ENCODE measurements at regions not wholly inside any gene's neighbourhood (a gene's known extent, or its start where the extent isn't known, plus 50 kb on each side); places are given as distances from the start of the nearest gene placed in this dataset.

DNA sequence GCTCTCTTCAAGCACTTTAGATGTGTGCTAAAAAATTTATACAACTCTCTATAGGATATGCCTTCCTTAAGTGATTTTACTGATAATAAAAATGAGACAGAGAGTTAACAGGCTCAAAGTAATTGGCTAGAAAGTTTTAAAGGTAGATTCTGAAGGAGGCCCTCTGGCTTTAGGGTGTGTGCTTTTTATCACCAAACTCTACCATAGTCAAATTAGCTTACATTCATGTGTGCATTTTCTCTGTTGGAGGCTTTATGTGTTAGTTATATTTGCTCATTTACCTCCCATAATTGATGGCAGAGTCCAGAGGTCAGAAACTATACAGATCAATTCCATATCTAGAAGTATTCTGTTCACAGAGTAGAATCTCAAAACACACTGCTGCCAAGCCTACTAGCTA is 317.5 kb downstream of the JRKL start:
- no peak overlapping the region for H3K4me3 ChIP-seq (ENCODE audit: low read length in 3 of 3)
- H3K9me3 ChIP-seq (ENCODE audit: control insufficient read depth in 3 of 3, low read length in 3 of 3), result no peaks in the 10 kb centered on the region
- no peak overlapping the region for H3K27ac ChIP-seq (ENCODE audit: low read depth, low read length)
- no peak overlapping the region for H3K9ac ChIP-seq (ENCODE audit: low read depth in 1 of 3, low read length in 3 of 3)
- no peaks in the 10 kb centered on the region for H3K4me1 ChIP-seq (ENCODE audit: control insufficient read depth in 3 of 3, insufficient read depth in 3 of 3, low read length in 3 of 3)
- no peaks in the 10 kb centered on the region for H3K36me3 ChIP-seq (ENCODE audit: control insufficient read depth in 3 of 3, insufficient read depth in 3 of 3, low read length in 3 of 3)
- no peaks in the 10 kb centered on the region for H3K27me3 ChIP-seq (ENCODE audit: control insufficient read depth in 3 of 3, insufficient read depth in 3 of 3, low read length in 3 of 3)

DNA sequence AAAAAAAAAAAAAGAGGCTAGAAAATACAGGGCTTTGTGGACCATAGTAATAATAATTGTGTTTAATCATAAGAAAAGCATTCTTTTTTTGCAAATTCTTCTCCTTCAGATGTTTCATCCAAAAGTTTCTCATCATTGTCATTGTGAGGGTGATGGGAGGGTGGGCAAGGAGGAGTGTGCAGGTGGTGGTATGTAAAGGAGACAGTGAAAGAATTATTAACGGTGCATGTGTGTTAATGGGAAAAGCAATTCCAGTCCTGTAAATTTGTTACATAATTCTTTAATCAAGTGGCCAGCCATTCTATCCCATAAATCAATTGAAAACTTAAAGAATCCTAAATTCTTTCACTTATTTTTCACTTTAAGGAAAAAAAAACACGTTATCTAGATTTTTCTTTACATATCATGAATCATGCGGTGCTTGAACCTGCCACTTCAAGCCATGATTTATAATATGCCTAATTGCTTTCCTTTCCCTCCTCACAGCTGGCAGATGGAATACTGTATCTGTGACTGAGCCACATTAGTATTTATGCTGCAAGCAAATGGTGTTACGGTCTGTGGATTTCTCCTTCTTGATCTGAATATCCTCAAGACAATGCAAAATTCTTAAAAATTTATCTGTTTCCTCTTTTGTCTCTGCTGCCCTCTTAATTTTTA is 318.5 kb downstream of the JRKL start:
- Histone ChIP-seq H3K36me3 (ENCODE audit: control insufficient read depth in 3 of 3, insufficient read depth in 3 of 3, low read length in 3 of 3) (no peaks in the 10 kb centered on the region), H3K27ac (ENCODE audit: low read depth, low read length) (no peak overlapping the region), H3K4me3 (ENCODE audit: low read length in 3 of 3) (no peak overlapping the region), H3K4me1 (ENCODE audit: control insufficient read depth in 3 of 3, insufficient read depth in 3 of 3, low read length in 3 of 3) (no peaks in the 10 kb centered on the region), H3K9ac (ENCODE audit: low read depth in 1 of 3, low read length in 3 of 3) (no peak overlapping the region), H3K9me3 (ENCODE audit: control insufficient read depth in 3 of 3, low read length in 3 of 3) (no peaks in the 10 kb centered on the region), H3K27me3 (ENCODE audit: control insufficient read depth in 3 of 3, insufficient read depth in 3 of 3, low read length in 3 of 3) (no peaks in the 10 kb centered on the region)

GRCh38 chr11:96713301-96713700 is 323.5 kb downstream of the JRKL start:
- H3K36me3 ChIP-seq (ENCODE audit: control insufficient read depth in 3 of 3, insufficient read depth in 3 of 3, low read length in 3 of 3), result no peaks in the 10 kb centered on the region
- H3K4me3 ChIP-seq (ENCODE audit: low read length in 3 of 3), result no peak overlapping the region
- H3K4me1 ChIP-seq (ENCODE audit: control insufficient read depth in 3 of 3, insufficient read depth in 3 of 3, low read length in 3 of 3), result no peaks in the 10 kb centered on the region
- no peaks in the 10 kb centered on the region for H3K9me3 ChIP-seq (ENCODE audit: control insufficient read depth in 3 of 3, low read length in 3 of 3)
- no peak overlapping the region for H3K9ac ChIP-seq (ENCODE audit: low read depth in 1 of 3, low read length in 3 of 3)
- no peak overlapping the region for H3K27ac ChIP-seq (ENCODE audit: low read depth, low read length)
- H3K27me3 ChIP-seq (ENCODE audit: control insufficient read depth in 3 of 3, insufficient read depth in 3 of 3, low read length in 3 of 3), result no peaks in the 10 kb centered on the region

GRCh38 chr11:96714689-96715088 is 324.9 kb downstream of the JRKL start:
- Histone ChIP-seq H3K4me3 (ENCODE audit: low read length in 3 of 3) (no peak overlapping the region), H3K36me3 (ENCODE audit: control insufficient read depth in 3 of 3, insufficient read depth in 3 of 3, low read length in 3 of 3) (no peaks in the 10 kb centered on the region), H3K27ac (ENCODE audit: low read depth, low read length) (no peak overlapping the region), H3K9ac (ENCODE audit: low read depth in 1 of 3, low read length in 3 of 3) (no peak overlapping the region), H3K9me3 (ENCODE audit: control insufficient read depth in 3 of 3, low read length in 3 of 3) (no peaks in the 10 kb centered on the region), H3K4me1 (ENCODE audit: control insufficient read depth in 3 of 3, insufficient read depth in 3 of 3, low read length in 3 of 3) (no peaks in the 10 kb centered on the region), H3K27me3 (ENCODE audit: control insufficient read depth in 3 of 3, insufficient read depth in 3 of 3, low read length in 3 of 3) (no peaks in the 10 kb centered on the region)

DNA sequence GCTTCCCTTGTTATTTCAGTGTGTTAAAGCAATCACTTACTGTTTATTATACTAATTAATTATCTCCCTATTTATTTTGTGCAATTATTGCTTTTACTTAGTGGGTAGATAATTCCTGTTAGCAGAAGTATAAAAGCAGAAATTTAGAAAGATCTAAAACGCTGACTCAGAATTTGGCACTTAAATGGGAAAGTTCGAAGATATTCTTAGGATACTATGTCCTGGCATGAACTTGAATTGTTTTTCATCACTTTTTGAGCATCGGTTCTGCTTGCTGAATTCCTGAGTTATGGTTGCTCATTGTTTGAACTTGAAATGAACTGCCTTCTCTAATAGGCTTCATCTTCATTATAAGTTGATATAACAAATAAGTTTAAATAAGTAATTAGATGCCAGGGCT is 325.4 kb downstream of the JRKL start:
- no peaks in the 10 kb centered on the region for H3K9me3 ChIP-seq (ENCODE audit: control insufficient read depth in 3 of 3, low read length in 3 of 3)
- no peak overlapping the region for H3K9ac ChIP-seq (ENCODE audit: low read depth in 1 of 3, low read length in 3 of 3)
- H3K4me3 ChIP-seq (ENCODE audit: low read length in 3 of 3), result no peak overlapping the region
- no peaks in the 10 kb centered on the region for H3K4me1 ChIP-seq (ENCODE audit: control insufficient read depth in 3 of 3, insufficient read depth in 3 of 3, low read length in 3 of 3)
- H3K36me3 ChIP-seq (ENCODE audit: control insufficient read depth in 3 of 3, insufficient read depth in 3 of 3, low read length in 3 of 3), result no peaks in the 10 kb centered on the region
- H3K27ac ChIP-seq (ENCODE audit: low read depth, low read length), result no peak overlapping the region
- no peaks in the 10 kb centered on the region for H3K27me3 ChIP-seq (ENCODE audit: control insufficient read depth in 3 of 3, insufficient read depth in 3 of 3, low read length in 3 of 3)

DNA sequence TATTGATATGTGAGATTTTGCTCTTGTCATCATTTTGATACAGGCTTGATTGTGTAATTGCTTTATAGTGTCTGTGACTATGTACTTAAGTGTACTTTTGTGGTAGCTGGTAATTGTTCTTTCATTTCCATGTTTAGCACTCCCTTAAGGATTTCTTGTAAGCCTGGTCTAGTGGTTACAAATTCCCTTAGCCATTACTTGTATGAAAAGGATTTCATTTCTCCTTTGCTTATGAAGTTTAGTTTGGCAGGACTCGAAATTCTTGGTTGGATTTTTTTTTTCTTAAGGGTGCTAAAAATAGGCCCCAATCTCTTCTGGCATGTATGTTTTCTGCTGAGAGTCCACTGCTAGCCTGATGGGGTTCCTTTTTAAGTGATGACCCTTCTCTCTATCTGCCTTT is 346.8 kb downstream of the JRKL start:
- no peak overlapping the region for H3K27ac ChIP-seq (ENCODE audit: low read depth, low read length)
- H3K9me3 ChIP-seq (ENCODE audit: control insufficient read depth in 3 of 3, low read length in 3 of 3), result no peaks in the 10 kb centered on the region
- H3K36me3 ChIP-seq (ENCODE audit: control insufficient read depth in 3 of 3, insufficient read depth in 3 of 3, low read length in 3 of 3), result no peaks in the 10 kb centered on the region
- no peaks in the 10 kb centered on the region for H3K27me3 ChIP-seq (ENCODE audit: control insufficient read depth in 3 of 3, insufficient read depth in 3 of 3, low read length in 3 of 3)
- no peaks in the 10 kb centered on the region for H3K4me1 ChIP-seq (ENCODE audit: control insufficient read depth in 3 of 3, insufficient read depth in 3 of 3, low read length in 3 of 3)
- H3K4me3 ChIP-seq (ENCODE audit: low read length in 3 of 3), result no peak overlapping the region
- no peak overlapping the region for H3K9ac ChIP-seq (ENCODE audit: low read depth in 1 of 3, low read length in 3 of 3)

DNA sequence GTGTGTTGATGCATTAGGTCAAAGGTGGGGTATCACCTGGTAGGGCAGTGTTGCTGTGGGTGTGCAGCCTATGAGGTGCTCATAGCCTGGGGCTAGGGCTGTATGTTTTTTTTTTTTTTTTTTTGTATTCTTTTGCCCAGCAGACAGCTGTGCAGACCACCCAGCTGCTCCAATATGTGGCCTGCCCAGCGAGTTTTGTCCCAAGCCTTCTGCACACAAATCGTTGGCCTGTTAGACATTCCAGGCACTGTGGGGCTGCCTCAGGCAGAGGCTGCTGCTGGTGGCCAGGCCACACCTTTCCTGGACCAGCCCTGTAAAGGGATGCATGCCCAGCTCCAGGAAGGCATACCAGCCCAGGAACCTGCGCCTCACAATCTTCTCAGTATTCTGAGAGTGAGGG is 348.5 kb downstream of the JRKL start:
- Histone ChIP-seq H3K4me3 (ENCODE audit: low read length in 3 of 3) (no peak overlapping the region), H3K27ac (ENCODE audit: low read depth, low read length) (no peak overlapping the region), H3K27me3 (ENCODE audit: control insufficient read depth in 3 of 3, insufficient read depth in 3 of 3, low read length in 3 of 3) (no peaks in the 10 kb centered on the region), H3K4me1 (ENCODE audit: control insufficient read depth in 3 of 3, insufficient read depth in 3 of 3, low read length in 3 of 3) (no peaks in the 10 kb centered on the region), H3K9me3 (ENCODE audit: control insufficient read depth in 3 of 3, low read length in 3 of 3) (no peaks in the 10 kb centered on the region), H3K9ac (ENCODE audit: low read depth in 1 of 3, low read length in 3 of 3) (no peak overlapping the region), H3K36me3 (ENCODE audit: control insufficient read depth in 3 of 3, insufficient read depth in 3 of 3, low read length in 3 of 3) (no peaks in the 10 kb centered on the region)

- H3K9me3 ChIP-seq (ENCODE audit: control insufficient read depth in 3 of 3, low read length in 3 of 3), result no peaks in the 10 kb centered on the region
- no peaks in the 10 kb centered on the region for H3K27me3 ChIP-seq (ENCODE audit: control insufficient read depth in 3 of 3, insufficient read depth in 3 of 3, low read length in 3 of 3)
- H3K4me1 ChIP-seq (ENCODE audit: control insufficient read depth in 3 of 3, insufficient read depth in 3 of 3, low read length in 3 of 3), result no peaks in the 10 kb centered on the region
- H3K36me3 ChIP-seq (ENCODE audit: control insufficient read depth in 3 of 3, insufficient read depth in 3 of 3, low read length in 3 of 3), result no peaks in the 10 kb centered on the region
- no peak overlapping the region for H3K4me3 ChIP-seq (ENCODE audit: low read length in 3 of 3)
- no peak overlapping the region for H3K27ac ChIP-seq (ENCODE audit: low read depth, low read length)
- no peak overlapping the region for H3K9ac ChIP-seq (ENCODE audit: low read depth in 1 of 3, low read length in 3 of 3)
Measured at GRCh38 chr11:96741068-96741467, 351.3 kb downstream of the JRKL start.

GRCh38 chr11:96744697-96745096 is 354.9 kb downstream of the JRKL start:
- Histone ChIP-seq H3K4me1 (ENCODE audit: control insufficient read depth in 3 of 3, insufficient read depth in 3 of 3, low read length in 3 of 3) (no peaks in the 10 kb centered on the region), H3K9me3 (ENCODE audit: control insufficient read depth in 3 of 3, low read length in 3 of 3) (no peaks in the 10 kb centered on the region), H3K9ac (ENCODE audit: low read depth in 1 of 3, low read length in 3 of 3) (no peak overlapping the region), H3K36me3 (ENCODE audit: control insufficient read depth in 3 of 3, insufficient read depth in 3 of 3, low read length in 3 of 3) (no peaks in the 10 kb centered on the region), H3K27me3 (ENCODE audit: control insufficient read depth in 3 of 3, insufficient read depth in 3 of 3, low read length in 3 of 3) (no peaks in the 10 kb centered on the region), H3K27ac (ENCODE audit: low read depth, low read length) (no peak overlapping the region), H3K4me3 (ENCODE audit: low read length in 3 of 3) (no peak overlapping the region)

DNA sequence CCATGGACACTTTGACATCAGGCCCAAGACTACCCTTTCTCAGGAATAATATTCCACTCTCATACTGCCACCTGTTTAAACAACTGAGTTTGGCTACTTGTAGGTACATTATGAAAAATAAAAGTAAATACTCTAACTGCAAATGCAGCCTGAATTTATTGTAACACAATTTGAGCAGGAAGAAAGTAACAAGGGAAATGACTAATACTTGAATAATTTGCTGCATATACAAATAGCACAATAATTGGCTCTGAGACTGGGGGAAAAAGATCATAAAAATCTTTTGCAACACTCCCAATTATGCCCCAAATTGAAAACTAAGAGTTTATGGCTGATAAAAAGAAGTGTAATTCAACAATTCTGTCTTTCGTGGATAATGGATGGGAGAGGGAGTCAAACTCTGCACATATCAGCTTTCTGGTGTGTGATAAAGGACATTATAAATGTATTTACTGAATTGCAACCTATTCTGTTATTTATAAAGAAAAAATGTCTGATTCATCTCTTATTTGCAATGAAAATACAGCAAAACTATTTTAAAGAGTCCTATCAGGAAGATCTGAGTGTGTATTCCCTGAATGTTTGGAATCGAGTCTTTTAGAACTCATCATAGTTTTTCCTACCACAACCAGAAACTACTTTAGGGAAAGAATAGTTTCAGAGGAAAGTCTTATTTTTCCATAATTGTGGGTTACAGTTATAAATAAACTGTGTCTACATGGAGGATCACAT is 359.0 kb downstream of the JRKL start:
- H3K9ac ChIP-seq (ENCODE audit: low read depth in 1 of 3, low read length in 3 of 3), result no peak overlapping the region

More for the DNA sequence above, 359.0 kb downstream of the JRKL start:
- Histone ChIP-seq H3K27ac (ENCODE audit: low read depth, low read length) (no peak overlapping the region), H3K27me3 (ENCODE audit: control insufficient read depth in 3 of 3, insufficient read depth in 3 of 3, low read length in 3 of 3) (no peaks in the 10 kb centered on the region), H3K4me1 (ENCODE audit: control insufficient read depth in 3 of 3, insufficient read depth in 3 of 3, low read length in 3 of 3) (no peaks in the 10 kb centered on the region), H3K36me3 (ENCODE audit: control insufficient read depth in 3 of 3, insufficient read depth in 3 of 3, low read length in 3 of 3) (no peaks in the 10 kb centered on the region), H3K4me3 (ENCODE audit: low read length in 3 of 3) (no peak overlapping the region), H3K9me3 (ENCODE audit: control insufficient read depth in 3 of 3, low read length in 3 of 3) (no peaks in the 10 kb centered on the region)

Measured in skeletal muscle tissue (tissue), 3 donors.